Non-pigmented ciliary epithelial cell (primary cell): ENCODE measurements at regions not wholly inside any gene's neighbourhood (a gene's known extent, or its start where the extent isn't known, plus 50 kb on each side); places are given as distances from the start of the nearest gene placed in this dataset.

ENCODE experiments used
- DNase-seq: peaks from one replicate; pipeline ENCODE4 v3.0.0-alpha.2; 2010; ENCODE audit warnings: low read depth

- DNase-seq: no peak
Observed at GRCh38 chr21:38929652-38930051, 123.9 kb downstream of the ETS2 start.

DNA sequence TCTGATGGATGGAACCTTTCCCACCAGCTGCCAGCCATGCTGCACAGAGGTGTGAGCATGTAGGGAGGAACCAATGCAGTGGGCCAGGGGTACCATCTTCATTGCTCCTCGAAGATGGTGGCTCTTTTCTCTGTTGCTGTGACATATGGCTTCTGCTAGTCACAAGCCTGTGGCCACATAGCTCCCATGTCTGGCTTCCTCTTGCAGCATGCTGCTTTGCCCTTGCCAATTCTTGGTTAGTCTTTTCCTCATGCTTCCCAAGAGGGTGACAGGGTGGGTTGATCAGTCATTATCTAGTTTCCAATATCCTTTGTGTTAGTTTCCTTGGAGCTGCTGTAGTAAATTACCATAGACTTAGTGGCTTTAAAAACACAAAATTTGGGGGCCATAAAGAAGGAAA is 123.4 kb downstream of the ETS2 start:
- no peak for DNase-seq

- DNase-seq: no peak
Observed at GRCh38 chr21:38927776-38928175, 122.0 kb downstream of the ETS2 start.

GRCh38 chr21:38925923-38926322 is 120.2 kb downstream of the ETS2 start:
- DNase-seq: no peak

DNA sequence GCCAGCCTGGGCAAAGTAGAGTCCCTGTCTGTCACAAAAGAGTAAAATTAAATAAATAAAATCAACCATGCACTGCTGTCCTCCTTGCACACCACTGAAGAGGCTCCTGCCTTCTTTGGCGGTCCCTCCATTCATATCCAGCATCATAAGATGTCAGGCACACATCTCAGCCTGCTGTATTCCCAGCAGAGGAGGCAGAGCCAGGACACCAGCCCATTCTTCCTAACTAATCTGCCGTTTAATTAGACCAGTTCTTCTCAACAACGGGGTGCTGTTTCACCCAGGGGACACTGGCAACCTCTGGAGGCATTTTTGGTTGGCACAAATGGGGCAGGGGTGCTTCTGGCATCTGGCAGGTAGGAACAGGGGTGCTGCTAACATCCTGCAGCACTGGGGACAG is 119.7 kb downstream of the ETS2 start:
- DNase-seq: no peak

GRCh38 chr21:38924954-38925353 is 119.2 kb downstream of the ETS2 start:
- DNase-seq: no peak

DNA sequence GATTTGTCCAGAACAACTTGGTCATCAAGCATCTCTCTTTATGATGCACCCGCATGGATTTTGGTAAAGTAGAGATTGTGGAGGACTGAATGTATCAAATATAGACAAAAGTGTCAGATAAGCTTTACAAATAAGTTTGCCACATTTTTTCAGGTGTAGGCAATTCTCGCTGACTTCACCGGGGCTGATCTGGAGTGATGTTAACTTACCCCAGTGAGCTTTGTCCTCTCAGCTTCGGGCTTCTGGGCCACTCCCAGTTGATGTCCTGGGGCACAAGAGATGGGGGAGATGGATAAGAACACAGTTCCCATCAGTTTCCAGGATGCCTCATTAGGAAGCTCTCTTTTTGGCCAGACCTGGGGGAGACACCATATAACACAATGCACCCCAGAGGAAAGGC is 117.7 kb downstream of the ETS2 start:
- no peak for DNase-seq

- no peak for DNase-seq
Observed at GRCh38 chr21:38922474-38923235, 116.9 kb downstream of the ETS2 start.

GRCh38 chr21:38921511-38922251 is 116.0 kb downstream of the ETS2 start:
- DNase-seq: no peak

GRCh38 chr21:38920631-38921398 is 115.1 kb downstream of the ETS2 start:
- no peak for DNase-seq

- DNase-seq: no peak
Observed at GRCh38 chr21:38918607-38919346, 113.0 kb downstream of the ETS2 start.

DNA sequence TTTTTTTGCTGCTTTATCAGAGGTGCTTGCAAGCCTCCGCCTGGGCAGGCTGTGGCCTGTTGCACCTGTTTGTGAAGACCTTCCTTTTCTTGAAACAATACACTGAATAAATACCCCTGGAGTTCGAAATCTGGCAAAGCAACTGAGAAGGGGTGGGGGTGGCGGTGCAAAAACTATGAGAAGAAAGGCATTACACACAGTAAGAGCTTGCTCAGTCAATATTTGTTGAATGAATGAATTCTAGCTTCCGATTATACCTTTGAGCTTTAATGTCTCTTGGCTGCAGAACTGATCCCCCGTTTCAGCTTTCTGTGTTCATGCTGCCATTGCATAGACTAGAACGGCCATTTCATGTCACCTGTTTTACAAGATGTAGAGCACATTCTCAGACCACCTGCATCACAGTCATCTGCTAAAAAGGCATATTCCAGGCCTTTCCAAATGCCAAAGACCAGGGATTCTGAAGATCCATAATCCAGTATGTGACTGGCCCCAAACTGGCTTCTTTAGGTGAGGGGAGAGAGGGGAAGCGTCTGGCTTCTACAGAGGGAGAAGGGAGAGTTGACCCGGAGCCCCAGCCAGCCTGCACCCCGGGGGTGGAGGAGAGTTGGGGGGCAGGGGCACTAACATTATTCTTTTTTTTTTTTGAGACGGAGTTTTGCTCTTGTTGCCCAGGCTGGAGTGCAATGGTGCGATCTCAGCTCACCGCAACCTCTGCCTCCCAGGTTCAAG is 111.5 kb downstream of the ETS2 start:
- no peak for DNase-seq

DNA sequence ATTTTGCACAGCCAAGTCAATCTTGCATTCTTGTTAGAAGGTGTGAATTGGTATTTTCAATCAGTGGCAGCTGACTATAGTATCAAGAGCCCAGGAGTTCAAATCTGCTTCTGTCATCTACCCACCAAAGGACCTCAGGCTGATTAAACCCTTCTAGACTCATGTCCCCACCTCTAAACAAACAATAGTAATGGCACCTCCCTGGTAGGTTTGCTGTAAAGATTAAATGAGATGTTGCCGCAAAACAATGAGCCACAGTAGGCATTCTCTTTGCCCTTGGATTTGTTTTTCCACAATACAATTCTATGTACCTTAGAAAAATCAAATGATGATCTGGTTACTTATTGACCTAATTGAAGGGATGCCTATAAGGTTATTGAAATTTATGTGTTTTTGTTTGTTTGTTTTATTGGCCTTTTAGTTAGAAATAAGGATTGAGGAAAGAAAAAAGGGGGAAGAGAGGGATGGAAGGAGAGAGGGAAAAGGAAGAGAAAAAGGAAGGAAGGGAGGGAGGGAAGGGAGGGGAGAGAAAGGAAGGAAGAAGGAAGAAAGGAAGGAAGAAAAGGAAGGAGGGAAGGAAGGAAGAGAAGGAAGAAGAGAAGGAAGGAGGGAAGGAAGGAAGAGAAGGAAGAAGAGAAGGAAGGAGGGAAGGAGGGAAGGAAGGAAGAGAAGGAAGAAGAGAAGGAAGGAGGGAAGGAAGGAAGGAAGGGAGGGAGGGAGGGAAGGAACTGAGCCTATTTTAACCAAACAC is 110.7 kb downstream of the ETS2 start:
- DNase-seq: no peak

DNA sequence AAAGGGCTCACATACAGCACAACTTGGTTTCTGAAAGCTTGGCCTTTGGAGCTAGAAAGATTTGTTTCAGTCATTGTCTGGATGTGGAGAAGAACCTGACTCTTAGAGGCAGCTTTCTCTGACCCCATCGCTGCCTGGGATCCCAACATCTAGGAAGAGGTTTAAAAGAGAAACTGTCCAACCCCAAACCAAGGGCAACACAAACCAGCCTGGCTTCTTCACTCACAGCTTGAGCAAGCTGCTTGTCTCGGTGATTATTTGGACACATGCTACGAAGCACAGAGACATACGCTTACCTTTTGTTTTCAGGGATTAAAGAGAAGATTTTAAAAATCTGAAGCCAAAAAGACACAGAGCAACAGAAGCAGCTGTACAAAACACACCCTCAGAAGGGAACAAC is 109.8 kb downstream of the ETS2 start:
- DNase-seq: no peak

- no peak for DNase-seq
Observed at GRCh38 chr21:38914528-38915293, 109.0 kb downstream of the ETS2 start.

- DNase-seq: no peak
Observed at GRCh38 chr21:38913893-38914527, 108.3 kb downstream of the ETS2 start.

DNA sequence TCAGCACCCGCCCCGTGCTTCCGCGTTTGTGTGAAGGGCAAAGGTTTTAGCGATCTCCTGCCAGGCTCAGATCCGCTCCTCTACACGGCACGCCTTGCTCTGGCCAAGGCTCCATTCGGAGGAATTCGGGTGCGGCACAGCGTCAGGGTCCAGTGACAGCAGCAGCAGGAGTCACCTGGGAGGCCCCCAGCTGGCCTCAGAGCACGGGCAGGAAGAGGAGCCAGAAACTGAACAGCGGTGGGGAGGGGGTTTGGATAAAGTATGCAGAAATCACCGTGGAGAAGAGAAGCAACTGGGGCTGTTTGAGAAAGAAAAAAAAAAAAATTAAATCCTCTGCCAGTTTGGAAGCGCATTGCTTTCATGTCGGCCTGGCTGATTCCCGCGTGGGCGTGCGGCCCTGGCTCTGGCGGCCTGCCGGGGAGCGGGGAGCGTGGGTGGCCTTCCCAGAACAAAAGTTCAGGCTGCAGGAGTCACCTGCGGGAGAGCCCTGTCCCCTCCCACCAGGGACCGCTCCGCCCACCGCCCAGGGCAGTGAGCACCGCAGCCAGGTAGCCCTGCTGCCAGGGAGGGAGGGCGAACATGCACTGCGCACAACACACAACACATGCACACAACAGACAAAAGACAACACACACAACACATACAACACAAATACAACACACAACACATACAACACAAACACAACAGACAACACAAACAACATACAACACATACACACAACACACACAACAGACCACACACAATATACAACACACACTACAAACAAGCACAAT is 107.6 kb downstream of the ETS2 start:
- no peak for DNase-seq

GRCh38 chr21:38912789-38913119 is 107.0 kb downstream of the ETS2 start:
- DNase-seq: no peak

- DNase-seq: no peak
Observed at GRCh38 chr21:38912102-38912629, 106.4 kb downstream of the ETS2 start.
